GM23338 (cell line): ENCODE measurements at regions not wholly inside any gene's neighbourhood (a gene's known extent, or its start where the extent isn't known, plus 50 kb on each side); places are given as distances from the start of the nearest gene placed in this dataset.

Source experiments
- ATAC-seq: fragments of 200-7000 bp; cut with Tn5 transposase; 3 replicates; pipeline ENCODE4 v1.9.1; 2020
- DNase-seq: peaks from one replicate; pipeline ENCODE4 v3.0.0-alpha.2; 2015; ENCODE audit warnings: low spot score
- H2AFZ ChIP-seq: fragments of 200-600 bp; sonication (generic); 2 replicates; pipeline ENCODE4 v1.8.0; 2016; ENCODE audit warnings: antibody characterized with exemption, mild to moderate bottlenecking, moderate library complexity
- H3F3A ChIP-seq: fragments of 200-600 bp; sonication (generic); replicated peaks from 2 replicates; pipeline ENCODE4 v1.8.0; 2017; ENCODE audit warnings: antibody characterized with exemption, mixed run types, low read depth
- H3K27ac ChIP-seq: fragments of 200-600 bp; sonication (generic); 2 replicates; pipeline ENCODE4 v1.6.1; 2016; ENCODE audit warnings: low read depth
- H3K27me3 ChIP-seq: fragments of 200-600 bp; sonication (generic); 2 replicates; pipeline ENCODE4 v1.8.0; 2016; ENCODE audit warnings: mild to moderate bottlenecking, mixed run types, moderate library complexity; ENCODE audit not compliant: insufficient read depth
- H3K36me3 ChIP-seq: fragments of 200-600 bp; sonication (generic); 2 replicates; pipeline ENCODE4 v1.8.0; 2016; ENCODE audit warnings: mild to moderate bottlenecking; ENCODE audit not compliant: insufficient read depth
- H3K4me1 ChIP-seq: fragments of 200-600 bp; sonication (generic); 2 replicates; pipeline ENCODE4 v1.8.0; 2016; ENCODE audit warnings: mild to moderate bottlenecking, moderate library complexity; ENCODE audit not compliant: insufficient read depth
- H3K4me2 ChIP-seq: fragments of 200-600 bp; sonication (generic); 2 replicates; pipeline ENCODE4 v1.7.1; 2017; ENCODE audit warnings: mixed run types
- H3K4me3 ChIP-seq: fragments of 200-600 bp; sonication (generic); 2 replicates; pipeline ENCODE4 v1.6.1; 2016; ENCODE audit warnings: mixed run types
- H3K79me2 ChIP-seq: fragments of 200-600 bp; sonication (generic); replicated peaks from 2 replicates; pipeline ENCODE4 v1.8.0; 2017; ENCODE audit warnings: mild to moderate bottlenecking; ENCODE audit not compliant: insufficient read depth
- H3K9me2 ChIP-seq: fragments of 200-600 bp; sonication (generic); 2 replicates; pipeline ENCODE4 v1.8.0; 2017; ENCODE audit not compliant: insufficient read depth
- H4K20me1 ChIP-seq: fragments of 200-600 bp; sonication (generic); replicated peaks from 2 replicates; pipeline ENCODE4 v1.8.0; 2017; ENCODE audit warnings: mild to moderate bottlenecking; ENCODE audit not compliant: insufficient read depth
- H3K27ac Mint-ChIP-seq: 2 replicates; pipeline ENCODE4 v1.8.0; 2020; ENCODE audit warnings: inconsistent platforms, mild to moderate bottlenecking, moderate library complexity, mixed read lengths
- H3K27me3 Mint-ChIP-seq: 3 replicates; pipeline ENCODE4 v1.8.0; 2022; ENCODE audit warnings: low read depth, mild to moderate bottlenecking, moderate library complexity, mixed read lengths, inconsistent platforms; ENCODE audit not compliant: insufficient read depth, poor library complexity
- H3K36me3 Mint-ChIP-seq: 3 replicates; pipeline ENCODE4 v1.8.0; 2021; ENCODE audit warnings: low read depth, mild to moderate bottlenecking, inconsistent platforms, moderate library complexity, mixed read lengths
- H3K4me1 Mint-ChIP-seq: 3 replicates; pipeline ENCODE4 v1.8.0; 2020; ENCODE audit warnings: mild to moderate bottlenecking, inconsistent platforms, mixed read lengths
- H3K4me3 Mint-ChIP-seq: 3 replicates; pipeline ENCODE4 v1.8.0; 2021; ENCODE audit warnings: moderate library complexity, mild to moderate bottlenecking, inconsistent platforms, mixed read lengths
- H3K9me3 Mint-ChIP-seq: 3 replicates; pipeline ENCODE4 v1.8.0; 2020; ENCODE audit warnings: moderate library complexity, mild to moderate bottlenecking, inconsistent platforms, mixed read lengths
- CTCF ChIP-seq, 2 experiments: fragments of 200-600 bp in 1 of 2; sonication (generic) in 1 of 2; conservative IDR thresholded peaks; 2 replicates each; pipeline versions ENCODE4 v1.5.1 to v1.6.1; 2016 to 2017; ENCODE audit warnings: antibody characterized with exemption in 2 of 2, low read depth in 2 of 2, mild to moderate bottlenecking in 2 of 2, moderate library complexity in 1 of 2
- NANOG ChIP-seq: IDR thresholded peaks from 2 replicates; pipeline ENCODE4 v1.6.1; 2016; ENCODE audit warnings: antibody characterized with exemption, borderline replicate concordance
- POLR2AphosphoS5 ChIP-seq: IDR thresholded peaks from 2 replicates; pipeline ENCODE4 v1.6.1; 2016; ENCODE audit warnings: antibody characterized with exemption, low read depth
- REST ChIP-seq: IDR thresholded peaks from one replicate; pipeline ENCODE4 v1.6.1; 2018; ENCODE audit warnings: antibody characterized with exemption; ENCODE audit not compliant: unreplicated experiment
- STAT1 ChIP-seq: IDR thresholded peaks from one replicate; pipeline ENCODE4 v1.6.1; 2016; ENCODE audit warnings: antibody characterized with exemption; ENCODE audit not compliant: unreplicated experiment
- ZNF114 ChIP-seq: fragments of 250-450 bp; sonication (Bioruptor Pico); IDR thresholded peaks from 2 replicates; pipeline ENCODE4 v1.5.0; 2020; ENCODE audit warnings: mild to moderate bottlenecking, moderate library complexity
- ZNF331 ChIP-seq: fragments of 250-450 bp; sonication (Bioruptor Pico); IDR thresholded peaks from 2 replicates; pipeline ENCODE4 v1.5.0; 2020; ENCODE audit warnings: low read depth, mild to moderate bottlenecking, moderate library complexity
- TF ChIP-seq, protein P1 (sequence below): IDR thresholded peaks from 2 replicates; pipeline ENCODE4 v1.6.1; 2016; ENCODE audit warnings: antibody characterized with exemption

GRCh38 chr3:150357923-150358607, 50.0 kb upstream of the TSC22D2 start:
- no peak overlapping the region for H3K4me3 ChIP-seq
- ATAC-seq = no peak
- no peaks in the 10 kb centered on the region for H3K79me2 ChIP-seq
- no peak for DNase-seq
- Mint-ChIP-seq H3K4me3 (no peak overlapping the region), H3K9me3 (no peaks in the 10 kb centered on the region), H3K36me3 (no peaks in the 10 kb centered on the region), H3K27me3 (no peaks in the 10 kb centered on the region), H3K4me1 (peaks cover 14% of the 10 kb centered on the region), H3K27ac (no peak overlapping the region)
- no peaks in the 10 kb centered on the region for H3K27me3 ChIP-seq
- TF ChIP-seq, protein P1, sequence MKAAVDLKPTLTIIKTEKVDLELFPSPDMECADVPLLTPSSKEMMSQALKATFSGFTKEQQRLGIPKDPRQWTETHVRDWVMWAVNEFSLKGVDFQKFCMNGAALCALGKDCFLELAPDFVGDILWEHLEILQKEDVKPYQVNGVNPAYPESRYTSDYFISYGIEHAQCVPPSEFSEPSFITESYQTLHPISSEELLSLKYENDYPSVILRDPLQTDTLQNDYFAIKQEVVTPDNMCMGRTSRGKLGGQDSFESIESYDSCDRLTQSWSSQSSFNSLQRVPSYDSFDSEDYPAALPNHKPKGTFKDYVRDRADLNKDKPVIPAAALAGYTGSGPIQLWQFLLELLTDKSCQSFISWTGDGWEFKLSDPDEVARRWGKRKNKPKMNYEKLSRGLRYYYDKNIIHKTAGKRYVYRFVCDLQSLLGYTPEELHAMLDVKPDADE = no peak
- H4K20me1 ChIP-seq = no peaks in the 10 kb centered on the region
- no peaks in the 10 kb centered on the region for H3K36me3 ChIP-seq
- peaks cover 6% of the 10 kb centered on the region; the same call in 1 of the 2 replicates for H3K4me1 ChIP-seq
- H3K4me2 ChIP-seq = no peak overlapping the region
- no peaks in the 10 kb centered on the region for H3F3A ChIP-seq
- no peak overlapping the region for H2AFZ ChIP-seq
- H3K9me2 ChIP-seq = peaks cover 12% of the 10 kb centered on the region; the same call in 1 of the 2 replicates
- no peak overlapping the region for H3K27ac ChIP-seq

- Histone ChIP-seq H3K79me2 (no peaks in the 10 kb centered on the region), H4K20me1 (no peaks in the 10 kb centered on the region), H3K4me2 (no peak overlapping the region), H3K27me3 (no peaks in the 10 kb centered on the region), H3F3A (no peaks in the 10 kb centered on the region), H3K36me3 (no peaks in the 10 kb centered on the region), H3K27ac (0 out of 2 replicates have a peak overlapping the region, but pooled peaks have one; percentile 40), H3K4me1 (peaks cover 6% of the 10 kb centered on the region; the same call in 1 of the 2 replicates), H3K4me3 (no peak overlapping the region), H2AFZ (no peak overlapping the region), H3K9me2 (peaks cover 12% of the 10 kb centered on the region; the same call in 1 of the 2 replicates)
- H3K4me1 Mint-ChIP-seq = peaks cover 14% of the 10 kb centered on the region
- no peaks in the 10 kb centered on the region for H3K36me3 Mint-ChIP-seq
- no peak for DNase-seq
- no peak overlapping the region for H3K4me3 Mint-ChIP-seq
- no peaks in the 10 kb centered on the region for H3K9me3 Mint-ChIP-seq
- H3K27ac Mint-ChIP-seq = no peak overlapping the region
- ATAC-seq = no peak
- no peaks in the 10 kb centered on the region for H3K27me3 Mint-ChIP-seq
- TF ChIP-seq POLR2AphosphoS5 = no peak
- TF ChIP-seq CTCF (conservative IDR thresholded peaks at IDR 0.05; ENCODE audit: low read depth in 2 of 2) = no peak
- no peak for TF ChIP-seq NANOG
- TF ChIP-seq ZNF331 (CRISPR knock-in tag) = no peak
- no peak for TF ChIP-seq REST
- TF ChIP-seq, protein P1 = no peak
- no peak for TF ChIP-seq STAT1
- no peak for TF ChIP-seq ZNF114 (CRISPR knock-in tag)
These were observed 51.0 kb upstream of the TSC22D2 start for GRCh38 chr3:150357140-150357539.
